ENCODE measurements at regions not wholly inside any gene's neighbourhood (a gene's known extent, or its start where the extent isn't known, plus 50 kb on each side); places are given as distances from the start of the nearest gene placed in this dataset.

GRCh38 chr6:19755181-19755580 is 82.0 kb upstream of the ID4 start:
- Histone ChIP-seq H2BK5ac (ENCODE audit: low read depth, low read length, poor library complexity, severe bottlenecking) (no peak overlapping the region), H2BK20ac (ENCODE audit: low read depth, low read length) (no peak overlapping the region), H4K20me1 (ENCODE audit: insufficient read depth, low read length) (no peaks in the 10 kb centered on the region), H3K4me2 (ENCODE audit: low read depth, low read length) (no peak overlapping the region), H3K9me3 (ENCODE audit: control insufficient read depth, insufficient read depth, low read length) (no peaks in the 10 kb centered on the region), H3K27me3 (ENCODE audit: control insufficient read depth, insufficient read depth, low read length) (no peaks in the 10 kb centered on the region), H3K4me1 (ENCODE audit: control insufficient read depth, insufficient read depth, low read length) (peaks cover 8% of the 10 kb centered on the region), H3K27ac (ENCODE audit: insufficient read depth, low read length) (no peak overlapping the region), H3K56ac (ENCODE audit: extremely low read depth, insufficient read depth, low read length) (no peak overlapping the region), H2BK15ac (ENCODE audit: low read depth, low read length) (no peak overlapping the region), H4K91ac (ENCODE audit: insufficient read depth, low read depth, low read length) (no peak overlapping the region), H3K9me1 (ENCODE audit: insufficient read depth, low read length) (peaks cover 9% of the 10 kb centered on the region; the same call in 1 of the 2 replicates), H3K79me1 (ENCODE audit: low read depth in 1 of 2, low read length in 2 of 2) (no peaks in the 10 kb centered on the region), H3K23ac (ENCODE audit: low read depth, low read length) (no peak overlapping the region), H4K8ac (ENCODE audit: low read depth in 2 of 2, low read length in 2 of 2) (no peak overlapping the region), H3K9ac (ENCODE audit: low read depth, low read length) (no peak overlapping the region), H3K18ac (ENCODE audit: low read depth, low read length) (no peak overlapping the region), H3K4ac (ENCODE audit: low read depth, low read length) (no peak overlapping the region), H4K5ac (ENCODE audit: low read depth, low read length) (no peak overlapping the region), H2AFZ (replicated peaks; ENCODE audit: low read length, poor library complexity) (no peak overlapping the region), H3K14ac (replicated peaks; ENCODE audit: low read depth, low read length) (no peak overlapping the region), H2AK9ac (replicated peaks; ENCODE audit: low read depth, low read length, poor library complexity) (no peak overlapping the region), H2BK120ac (ENCODE audit: low read depth, low read length) (no peak overlapping the region), H3K4me3 (ENCODE audit: insufficient read depth, low read depth, low read length) (no peak overlapping the region), H3K36me3 (ENCODE audit: control insufficient read depth, insufficient read depth, low read length) (no peaks in the 10 kb centered on the region), H2AK5ac (ENCODE audit: low read depth, low read length) (no peak overlapping the region)
- DNase-seq, result no peak
- ChIA-PET POLR2A (ENCODE audit: unreplicated experiment) (no interaction called here), CTCF (no interaction called here)
- ATAC-seq (ENCODE audit: low read depth), result no peak
- in situ Hi-C loops (cut with MboI; ENCODE audit: low sequenced_read_pairs), result no loop called here
- no TSS peak for BruUV-seq (replicated peaks)
- intact Hi-C loops (cut with micrococcal nuclease), result no loop called here
- TF ChIP-seq MAFK (IDR thresholded peaks at IDR 0.05; ENCODE audit: low read depth, low read length) (no peak), MAZ (IDR thresholded peaks at IDR 0.05; ENCODE audit: borderline replicate concordance, low read depth, low read length) (no peak), USF2 (IDR thresholded peaks at IDR 0.05; ENCODE audit: low read depth, low read length) (no peak), RFX5 (IDR thresholded peaks at IDR 0.05; ENCODE audit: low read depth, low read length) (no peak), POLR2A (IDR thresholded peaks at IDR 0.05; ENCODE audit: low read depth, low read length) (no peak), CTCF (conservative IDR thresholded peaks at IDR 0.05; ENCODE audit: low read depth, low read length) (no peak), CEBPB (IDR thresholded peaks at IDR 0.05; ENCODE audit: low read depth, low read length) (no peak), ELK1 (IDR thresholded peaks at IDR 0.05; ENCODE audit: borderline replicate concordance, low read depth, low read length) (no peak), BHLHE40 (IDR thresholded peaks at IDR 0.05; ENCODE audit: low read depth, low read length) (no peak), CHD1 (IDR thresholded peaks at IDR 0.05; ENCODE audit: low read depth, low read length) (no peak), SMC3 (IDR thresholded peaks at IDR 0.05; ENCODE audit: low read depth, low read length) (no peak), FOS (IDR thresholded peaks at IDR 0.05; ENCODE audit: low read depth, low read length) (no peak)
- dilution Hi-C loops (cut with HindIII; ENCODE audit: low sequenced_read_pairs, unreplicated experiment), result no loop called here
- WGBS, 2 experiments (ENCODE audit: extremely low coverage in 2 of 2, insufficient read length in 1 of 2), result no CpG with 5 or more reads among the region's 1 CpG

All from IMR-90 (cell line).